WTC11 (cell line): ENCODE measurements at regions not wholly inside any gene's neighbourhood (a gene's known extent, or its start where the extent isn't known, plus 50 kb on each side); places are given as distances from the start of the nearest gene placed in this dataset.

Experiments used
- CREB1 ChIP-seq: sonication (generic); formaldehyde crosslinking; IDR thresholded peaks from 2 replicates; pipeline ENCODE4 v1.8.0; 2023; ENCODE audit warnings: mild to moderate bottlenecking, missing genetic modification reagents
- CTCF ChIP-seq: fragments of 200-600 bp; IDR thresholded peaks from 2 replicates; pipeline ENCODE4 v1.8.0; 2022; ENCODE audit warnings: antibody characterized with exemption
- NR2C2 ChIP-seq: sonication (generic); formaldehyde crosslinking; IDR thresholded peaks from 2 replicates; pipeline ENCODE4 v1.8.0; 2022; ENCODE audit warnings: mild to moderate bottlenecking, missing genetic modification reagents
- SP1 ChIP-seq: sonication (generic); formaldehyde crosslinking; conservative IDR thresholded peaks from 2 replicates; pipeline ENCODE4 v1.8.1; 2022; ENCODE audit warnings: missing genetic modification reagents
- TCF7 ChIP-seq: sonication (generic); formaldehyde crosslinking; IDR thresholded peaks from 2 replicates; pipeline ENCODE4 v1.8.0; 2022; ENCODE audit warnings: mild to moderate bottlenecking, low read depth, missing genetic modification reagents, moderate library complexity
- TP53 ChIP-seq: sonication (generic); formaldehyde crosslinking; IDR thresholded peaks from 2 replicates; pipeline ENCODE4 v1.8.1; 2023; ENCODE audit warnings: mild to moderate bottlenecking, missing genetic modification reagents
- TF ChIP-seq, protein P1 (sequence below): sonication (generic); formaldehyde crosslinking; IDR thresholded peaks from 2 replicates; pipeline ENCODE4 v1.8.0; 2022; ENCODE audit warnings: missing genetic modification reagents

- TF ChIP-seq, protein P1, sequence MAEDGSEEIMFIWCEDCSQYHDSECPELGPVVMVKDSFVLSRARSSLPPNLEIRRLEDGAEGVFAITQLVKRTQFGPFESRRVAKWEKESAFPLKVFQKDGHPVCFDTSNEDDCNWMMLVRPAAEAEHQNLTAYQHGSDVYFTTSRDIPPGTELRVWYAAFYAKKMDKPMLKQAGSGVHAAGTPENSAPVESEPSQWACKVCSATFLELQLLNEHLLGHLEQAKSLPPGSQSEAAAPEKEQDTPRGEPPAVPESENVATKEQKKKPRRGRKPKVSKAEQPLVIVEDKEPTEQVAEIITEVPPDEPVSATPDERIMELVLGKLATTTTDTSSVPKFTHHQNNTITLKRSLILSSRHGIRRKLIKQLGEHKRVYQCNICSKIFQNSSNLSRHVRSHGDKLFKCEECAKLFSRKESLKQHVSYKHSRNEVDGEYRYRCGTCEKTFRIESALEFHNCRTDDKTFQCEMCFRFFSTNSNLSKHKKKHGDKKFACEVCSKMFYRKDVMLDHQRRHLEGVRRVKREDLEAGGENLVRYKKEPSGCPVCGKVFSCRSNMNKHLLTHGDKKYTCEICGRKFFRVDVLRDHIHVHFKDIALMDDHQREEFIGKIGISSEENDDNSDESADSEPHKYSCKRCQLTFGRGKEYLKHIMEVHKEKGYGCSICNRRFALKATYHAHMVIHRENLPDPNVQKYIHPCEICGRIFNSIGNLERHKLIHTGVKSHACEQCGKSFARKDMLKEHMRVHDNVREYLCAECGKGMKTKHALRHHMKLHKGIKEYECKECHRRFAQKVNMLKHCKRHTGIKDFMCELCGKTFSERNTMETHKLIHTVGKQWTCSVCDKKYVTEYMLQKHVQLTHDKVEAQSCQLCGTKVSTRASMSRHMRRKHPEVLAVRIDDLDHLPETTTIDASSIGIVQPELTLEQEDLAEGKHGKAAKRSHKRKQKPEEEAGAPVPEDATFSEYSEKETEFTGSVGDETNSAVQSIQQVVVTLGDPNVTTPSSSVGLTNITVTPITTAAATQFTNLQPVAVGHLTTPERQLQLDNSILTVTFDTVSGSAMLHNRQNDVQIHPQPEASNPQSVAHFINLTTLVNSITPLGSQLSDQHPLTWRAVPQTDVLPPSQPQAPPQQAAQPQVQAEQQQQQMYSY, result no peak
- no peak for TF ChIP-seq CREB1 (CRISPR knock-in tag)
- TF ChIP-seq NR2C2 (CRISPR knock-in tag), result no peak
- no peak for TF ChIP-seq SP1 (CRISPR knock-in tag)
- TF ChIP-seq TCF7 (CRISPR knock-in tag), result no peak
- no peak for TF ChIP-seq CTCF
- TF ChIP-seq TP53 (CRISPR knock-in tag), result no peak
Observed at GRCh38 chr6:56798163-56798562, 155.5 kb upstream of the DST start.
